SK-N-SH (cell line): ENCODE measurements at regions not wholly inside any gene's neighbourhood (a gene's known extent, or its start where the extent isn't known, plus 50 kb on each side); places are given as distances from the start of the nearest gene placed in this dataset.
A peak's percentile ranks its signal among the peaks of the same experiment; 100 is the strongest.

Source experiments
- CTCF ChIA-PET: fragments of 300-600, 350-600 bp; formaldehyde crosslinking; extraction: SDS; loops from one replicate; lab custom pipeline; 2021; lab: Yijun Ruan, JAX
- POLR2A ChIA-PET: fragments of 350-600 bp; sonication (Branson Sonifier 250); formaldehyde crosslinking; extraction: SDS; loops from one replicate; lab custom pipeline; 2020; ENCODE audit warnings: antibody characterized with exemption, inconsistent platforms; lab: Yijun Ruan, JAX
- DNase-seq: peaks from one replicate; pipeline ENCODE4 v3.0.0; 2012
- H2AFZ ChIP-seq: fragments of 200-600 bp; sonication (generic); 2 replicates; pipeline ENCODE4 v1.8.1; 2016; ENCODE audit warnings: antibody characterized with exemption, mild to moderate bottlenecking, low read depth
- H3F3A ChIP-seq: fragments of 200-600 bp; sonication (generic); replicated peaks from 2 replicates; pipeline ENCODE3; 2016; ENCODE audit warnings: antibody characterized with exemption, mild to moderate bottlenecking; ENCODE audit not compliant: insufficient read depth
- H3K27ac ChIP-seq, 2 experiments: fragments of 200-500 bp in 1 of 2; fragments of 200-600 bp in 1 of 2; sonication (Bioruptor generic) in 1 of 2; sonication (generic), shearing (Covaris generic) in 1 of 2; 2 replicates each; pipeline versions ENCODE4 v1.5.1 to v1.6.1; 2014 to 2016; ENCODE audit warnings: low read depth in 2 of 2, inconsistent platforms in 1 of 2, low read length in 1 of 2, mild to moderate bottlenecking in 1 of 2, mixed read lengths in 1 of 2
- H3K27me3 ChIP-seq: fragments of 200-600 bp; sonication (generic), shearing (Covaris generic); 2 replicates; pipeline ENCODE4 v1.6.1; 2016; ENCODE audit warnings: mixed run types; ENCODE audit not compliant: insufficient read depth
- H3K36me3 ChIP-seq, 2 experiments: fragments of 200-500 bp in 1 of 2; fragments of 200-600 bp in 1 of 2; sonication (Bioruptor generic) in 1 of 2; sonication (generic) in 1 of 2; replicated peaks in 1 of 2; 2 replicates each; pipeline versions ENCODE3 to v1.5.1; 2014 to 2016; ENCODE audit warnings: low read length in 1 of 2, mild to moderate bottlenecking in 1 of 2; ENCODE audit not compliant: insufficient read depth in 2 of 2, control insufficient read depth in 1 of 2
- H3K4me1 ChIP-seq, 2 experiments: fragments of 200-500 bp in 1 of 2; fragments of 200-600 bp in 1 of 2; sonication (Bioruptor generic) in 1 of 2; sonication (generic), shearing (Covaris generic) in 1 of 2; 2 replicates each; pipeline versions ENCODE4 v1.5.1 to v1.6.1; 2014 to 2016; ENCODE audit warnings: low read depth in 1 of 2, low read length in 1 of 2, mixed run types in 1 of 2; ENCODE audit not compliant: insufficient read depth in 2 of 2, control insufficient read depth in 1 of 2
- H3K4me2 ChIP-seq: fragments of 200-600 bp; sonication (generic), shearing (Covaris generic); 2 replicates; pipeline ENCODE4 v1.6.1; 2017; ENCODE audit warnings: mixed run types
- H3K4me3 ChIP-seq, 2 experiments: fragments of 200-500 bp in 1 of 2; fragments of 200-600 bp in 1 of 2; sonication (Bioruptor generic) in 1 of 2; sonication (generic), shearing (Covaris generic) in 1 of 2; 2 replicates each; pipeline versions ENCODE4 v1.5.1 to v1.8.1; 2014 to 2016; ENCODE audit warnings: low read depth in 2 of 2, inconsistent platforms in 1 of 2, low read length in 1 of 2, mild to moderate bottlenecking in 1 of 2, mixed read lengths in 1 of 2, moderate library complexity in 1 of 2
- H3K79me2 ChIP-seq: fragments of 200-600 bp; sonication (generic); 2 replicates; pipeline ENCODE4 v1.8.1; 2017; ENCODE audit warnings: mild to moderate bottlenecking; ENCODE audit not compliant: insufficient read depth
- H3K9ac ChIP-seq: fragments of 200-600 bp; sonication (generic); 2 replicates; pipeline ENCODE4 v1.6.1; 2017; ENCODE audit warnings: mixed run types
- H3K9me2 ChIP-seq: fragments of 200-600 bp; sonication (generic); 2 replicates; pipeline ENCODE4 v1.6.1; 2017; ENCODE audit warnings: mixed run types
- H3K9me3 ChIP-seq: fragments of 200-600 bp; sonication (generic); 2 replicates; pipeline ENCODE4 v1.6.1; 2017; ENCODE audit warnings: mixed run types, mild to moderate bottlenecking, moderate library complexity
- H4K20me1 ChIP-seq: fragments of 200-600 bp; sonication (generic); 2 replicates; pipeline ENCODE4 v1.6.1; 2017; ENCODE audit warnings: mild to moderate bottlenecking, mixed run types; ENCODE audit not compliant: insufficient read depth
- JUND ChIP-seq: IDR thresholded peaks from 2 replicates; pipeline ENCODE4 v1.4.0; 2012
- RFX5 ChIP-seq: IDR thresholded peaks from 2 replicates; pipeline ENCODE4 v1.6.1; 2012; ENCODE audit warnings: mild to moderate bottlenecking, improper control_type of control experiment, low read length
- SIN3A ChIP-seq: IDR thresholded peaks from 2 replicates; pipeline ENCODE4 v1.6.1; 2012; ENCODE audit warnings: low read depth, mild to moderate bottlenecking, low read length, moderate library complexity, borderline replicate concordance
- SMC3 ChIP-seq: IDR thresholded peaks from 2 replicates; pipeline ENCODE4 v1.6.1; 2012; ENCODE audit warnings: low read depth, low read length, improper control_type of control experiment
- TEAD4 ChIP-seq: IDR thresholded peaks from 2 replicates; pipeline ENCODE4 v1.4.0; 2012; ENCODE audit warnings: mild to moderate bottlenecking, borderline replicate concordance; ENCODE audit not compliant: insufficient read depth
- ZBTB33 ChIP-seq: IDR thresholded peaks from 2 replicates; pipeline ENCODE4 v1.4.0; 2012; ENCODE audit warnings: low read depth, borderline replicate concordance
- WGBS: methylation state at CpG from one replicate; pipeline ENCODE4 v1.1.6; 2017; ENCODE audit warnings: low lambda C conversion rate; 5-methylcytosine and 5-hydroxymethylcytosine counted together
- TF ChIP-seq, protein P1 (sequence below): fragments of 200-600 bp; sonication (generic); IDR thresholded peaks from 2 replicates; pipeline ENCODE4 v1.6.1; 2017; ENCODE audit warnings: antibody characterized with exemption, mild to moderate bottlenecking, moderate library complexity

DNA sequence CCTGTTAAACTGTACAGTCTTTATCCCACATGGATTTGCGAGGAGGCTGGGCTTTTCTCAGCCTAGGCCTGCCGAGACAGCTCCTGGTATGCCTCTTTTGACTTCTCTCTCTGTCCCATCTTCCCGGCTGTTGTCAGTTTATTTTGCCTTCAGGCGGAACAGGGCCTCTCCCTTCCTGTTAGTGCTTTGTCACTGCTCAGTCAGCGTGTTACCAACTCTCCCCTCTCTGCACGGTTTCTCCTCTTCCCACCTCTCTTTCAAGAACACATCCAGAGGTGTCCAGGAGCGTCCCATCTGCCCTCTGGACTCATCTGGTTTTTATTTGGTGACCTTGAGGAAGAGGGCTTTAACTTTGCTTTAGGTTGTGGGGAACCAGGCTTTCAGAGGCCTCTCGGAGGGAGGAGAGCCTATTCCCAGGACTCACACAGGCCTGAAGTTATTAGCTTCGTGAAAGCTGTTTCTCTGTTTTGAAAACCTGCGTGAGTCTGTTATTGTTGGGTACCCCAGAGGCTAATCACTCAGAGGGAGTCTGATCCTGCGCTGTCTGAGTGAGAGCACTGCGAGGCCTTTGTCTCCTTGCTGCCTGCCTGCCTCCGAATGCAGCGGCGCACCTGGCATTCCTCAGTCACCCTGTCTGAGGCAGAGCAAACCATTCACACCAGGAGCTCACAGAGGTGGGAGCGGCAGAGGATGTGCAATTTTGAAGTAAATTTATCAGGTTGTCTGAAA is 234.4 kb upstream of the MPDZ start:
- Histone ChIP-seq H3K9ac (no peak overlapping the region), H4K20me1 (no peaks in the 10 kb centered on the region), H3K36me3 (no peaks in the 10 kb centered on the region), H3K4me2 (no peak overlapping the region), H3F3A (no peaks in the 10 kb centered on the region), H3K27me3 (no peaks in the 10 kb centered on the region), H2AFZ (no peak overlapping the region), H3K27ac (peak overlapping the region in 1 of 2 experiments; percentile 28; a peak in 1 of 4 replicates), H3K9me3 (no peaks in the 10 kb centered on the region), H3K9me2 (no peaks in the 10 kb centered on the region), H3K79me2 (no peaks in the 10 kb centered on the region), H3K4me3 (no peak overlapping the region), H3K4me1 (peaks cover 0 to 7% of the 10 kb centered on the region in 2 experiments; a peak in 1 of 4 replicates)
- TF ChIP-seq JUND = no peak
- TF ChIP-seq TEAD4 = no peak
- no peak for TF ChIP-seq RFX5
- WGBS = 77% methylated on average over 16 of the region's 16 CpGs
- peak; percentile 24 for DNase-seq
- POLR2A ChIA-PET = no interaction called here
- CTCF ChIA-PET = interaction anchor here (1.0 to 1.3 kb wide), 3 partner anchors 11 to 70 kb away, joined by 3 to 4 read pairs (median 4); no protein-coding TSS in a partner anchor

- TF ChIP-seq, protein P1, sequence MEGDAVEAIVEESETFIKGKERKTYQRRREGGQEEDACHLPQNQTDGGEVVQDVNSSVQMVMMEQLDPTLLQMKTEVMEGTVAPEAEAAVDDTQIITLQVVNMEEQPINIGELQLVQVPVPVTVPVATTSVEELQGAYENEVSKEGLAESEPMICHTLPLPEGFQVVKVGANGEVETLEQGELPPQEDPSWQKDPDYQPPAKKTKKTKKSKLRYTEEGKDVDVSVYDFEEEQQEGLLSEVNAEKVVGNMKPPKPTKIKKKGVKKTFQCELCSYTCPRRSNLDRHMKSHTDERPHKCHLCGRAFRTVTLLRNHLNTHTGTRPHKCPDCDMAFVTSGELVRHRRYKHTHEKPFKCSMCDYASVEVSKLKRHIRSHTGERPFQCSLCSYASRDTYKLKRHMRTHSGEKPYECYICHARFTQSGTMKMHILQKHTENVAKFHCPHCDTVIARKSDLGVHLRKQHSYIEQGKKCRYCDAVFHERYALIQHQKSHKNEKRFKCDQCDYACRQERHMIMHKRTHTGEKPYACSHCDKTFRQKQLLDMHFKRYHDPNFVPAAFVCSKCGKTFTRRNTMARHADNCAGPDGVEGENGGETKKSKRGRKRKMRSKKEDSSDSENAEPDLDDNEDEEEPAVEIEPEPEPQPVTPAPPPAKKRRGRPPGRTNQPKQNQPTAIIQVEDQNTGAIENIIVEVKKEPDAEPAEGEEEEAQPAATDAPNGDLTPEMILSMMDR = no peak
- TF ChIP-seq SMC3 (no peak), SIN3A (no peak), ZBTB33 (no peak)
- CTCF ChIA-PET = interaction anchor here (1.0 to 1.3 kb wide), 3 partner anchors 10 to 70 kb away, joined by 3 to 4 read pairs (median 4); no protein-coding TSS in a partner anchor
- no peaks in the 10 kb centered on the region for H3K9me3 ChIP-seq
- no peak for DNase-seq
- no peak overlapping the region for H3K4me3 ChIP-seq
- POLR2A ChIA-PET = no interaction called here
- no peaks in the 10 kb centered on the region for H3K79me2 ChIP-seq
- H3K4me2 ChIP-seq = no peak overlapping the region
- H3F3A ChIP-seq = no peaks in the 10 kb centered on the region
- H3K36me3 ChIP-seq = no peaks in the 10 kb centered on the region
- peaks cover 0 to 7% of the 10 kb centered on the region in 2 experiments; a peak in 1 of 4 replicates for H3K4me1 ChIP-seq
- 74% methylated on average over 6 of the region's 6 CpGs for WGBS
- H3K9ac ChIP-seq = no peak overlapping the region
- no peak overlapping the region for H2AFZ ChIP-seq
- H3K27me3 ChIP-seq = no peaks in the 10 kb centered on the region
- no peaks in the 10 kb centered on the region for H4K20me1 ChIP-seq
- H3K9me2 ChIP-seq = no peaks in the 10 kb centered on the region
- no peak overlapping the region for H3K27ac ChIP-seq
These were observed 233.8 kb upstream of the MPDZ start for GRCh38 chr9:13513286-13513685.
